Activated gamma-delta T cell treated with anti-CD3 and anti-CD28 coated beads, Interleukin-2, amount 50 U/mL, for 16 hours (primary cell): ENCODE measurements at regions not wholly inside any gene's neighbourhood (a gene's known extent, or its start where the extent isn't known, plus 50 kb on each side); places are given as distances from the start of the nearest gene placed in this dataset.

Experiments
- DNase-seq: peaks from one replicate; pipeline ENCODE4 v3.0.0-alpha.2; 2020; ENCODE audit warnings: low read depth

GRCh38 chr3:71879089-71879488 lies 94.1 kb upstream of the PROK2 start:
- DNase-seq, result no peak

DNA sequence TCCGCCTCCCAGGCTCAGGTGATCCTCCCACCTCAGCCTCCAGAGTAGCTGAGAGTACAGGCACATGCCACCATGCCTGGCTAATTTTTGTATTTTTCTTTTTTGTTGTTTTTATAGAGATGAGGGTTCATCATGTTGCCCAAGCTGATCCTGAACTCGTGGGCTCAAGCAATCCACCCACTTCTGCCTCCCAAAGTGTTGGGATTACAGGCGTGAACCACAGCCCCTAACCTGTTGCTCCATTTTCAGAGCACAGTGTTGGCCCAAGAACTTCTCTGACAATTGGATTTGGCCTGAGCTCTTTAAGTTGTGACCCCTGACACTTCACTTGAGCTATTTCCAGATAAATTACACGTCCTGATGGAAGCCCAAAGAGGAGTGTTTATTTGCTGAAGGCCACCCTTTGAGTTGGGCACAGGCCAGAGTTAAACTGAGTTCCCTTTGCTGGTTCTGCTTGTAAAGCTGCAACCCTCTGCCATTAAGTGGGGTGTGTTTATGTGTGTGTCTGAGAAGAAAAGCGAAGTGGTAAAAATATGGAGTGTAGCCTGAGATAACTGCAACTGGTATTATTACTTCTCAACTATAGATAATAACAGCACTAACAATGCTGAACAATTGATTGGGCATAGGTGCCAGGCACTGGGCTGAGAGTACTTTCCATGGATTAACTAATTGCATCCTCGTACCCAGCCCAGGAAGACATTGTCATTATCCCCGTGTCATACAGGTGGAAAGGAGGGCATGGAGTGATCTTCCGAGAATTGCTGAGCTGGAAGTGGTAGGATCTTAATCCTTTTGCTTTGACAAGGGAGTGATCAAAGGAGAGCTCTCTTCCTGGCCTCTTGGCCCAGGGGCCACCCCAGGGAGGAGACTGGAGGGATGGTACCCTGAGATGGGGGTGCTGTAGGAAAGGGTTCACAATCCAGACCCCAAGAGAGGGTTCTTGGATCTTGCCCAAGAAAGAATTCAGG lies 91.5 kb upstream of the PROK2 start:
- DNase-seq, result no peak

DNA sequence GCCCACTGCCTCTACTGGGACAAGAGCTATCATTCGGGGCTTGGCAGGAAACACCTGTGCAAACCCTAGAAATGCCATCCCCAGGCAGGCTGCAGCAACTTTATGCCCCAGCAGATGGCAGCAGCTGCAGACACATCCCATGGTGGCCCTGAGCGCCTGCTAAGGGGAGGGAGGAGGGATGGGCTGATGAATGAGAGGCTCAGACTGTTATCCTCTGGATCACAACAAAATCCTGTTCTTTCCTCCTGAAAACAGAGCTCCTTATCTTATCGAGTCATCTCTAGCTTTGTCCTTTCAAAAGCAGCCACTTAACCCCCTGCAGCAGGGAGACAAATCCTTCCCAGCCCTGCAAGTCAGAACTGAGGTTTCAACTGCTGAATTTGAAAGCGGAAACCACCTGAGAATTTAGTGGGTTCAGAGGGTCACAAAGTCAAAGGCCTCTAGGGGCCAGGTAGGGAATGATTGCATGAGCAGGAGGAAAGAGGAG lies 90.6 kb upstream of the PROK2 start:
- DNase-seq, result peak; percentile 65

DNA sequence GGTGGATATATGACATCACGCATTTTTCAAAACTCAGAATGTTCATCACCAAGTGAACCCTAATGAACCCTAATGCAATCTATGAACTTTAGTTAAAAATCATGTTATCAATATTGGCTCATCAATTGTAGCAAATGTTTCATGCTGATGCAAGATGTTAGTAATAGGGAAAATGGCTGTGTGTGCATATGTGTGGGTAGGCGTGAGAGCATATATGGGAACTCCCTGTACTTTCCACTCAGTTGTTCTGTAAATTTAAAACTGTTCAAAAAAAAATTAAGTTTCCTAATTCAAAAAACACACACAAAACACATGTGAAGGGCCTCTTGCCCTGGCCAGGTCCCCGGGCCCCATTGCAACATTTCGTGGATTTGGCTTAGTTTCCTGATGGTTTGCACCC lies 89.7 kb upstream of the PROK2 start:
- no peak for DNase-seq

- no peak for DNase-seq
These were observed 88.2 kb upstream of the PROK2 start for GRCh38 chr3:71873093-71873611.

DNA sequence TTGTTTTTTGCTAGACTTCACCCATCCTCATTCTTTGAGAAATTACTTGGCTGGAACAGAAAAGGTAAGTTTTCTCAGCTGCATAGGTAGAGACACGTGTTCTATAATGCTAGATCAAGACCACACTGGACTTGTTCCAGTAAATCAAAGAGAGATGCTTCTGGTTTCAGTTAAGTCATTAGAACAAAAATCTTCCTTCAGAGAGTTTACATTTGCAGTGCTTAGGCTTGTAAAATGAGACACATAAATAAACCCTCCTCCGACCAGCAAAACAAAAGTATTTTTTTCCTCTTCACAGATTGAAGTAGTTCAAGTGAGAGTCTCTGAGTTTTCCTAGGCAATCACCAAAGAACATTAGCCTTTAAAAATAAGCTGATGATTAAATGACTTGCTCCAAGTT lies 87.3 kb upstream of the PROK2 start:
- no peak for DNase-seq

DNA sequence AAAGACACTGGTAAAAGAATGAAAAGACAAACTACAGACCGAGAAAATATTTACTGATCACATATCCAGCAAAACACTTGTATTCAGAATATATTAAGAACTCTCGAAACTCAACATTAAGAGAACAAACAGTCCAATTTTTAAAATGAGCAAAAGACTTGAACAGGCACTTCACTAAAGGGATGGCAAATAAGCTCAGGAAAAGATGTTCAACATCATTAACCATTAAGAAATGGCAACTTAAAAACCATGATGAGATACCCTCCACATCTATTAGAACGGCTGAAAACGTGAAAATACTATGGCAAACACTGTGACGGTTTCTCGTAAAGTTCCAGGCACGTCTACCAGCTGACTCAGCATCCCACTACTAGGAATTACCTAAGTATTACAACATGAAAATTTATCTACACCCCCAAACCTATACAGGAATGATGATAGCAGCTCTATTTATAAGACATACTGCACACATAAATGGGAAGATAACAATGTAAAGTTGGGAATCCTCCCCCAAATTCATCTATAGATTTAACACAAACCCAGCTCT lies 86.1 kb upstream of the PROK2 start:
- DNase-seq, result no peak

DNA sequence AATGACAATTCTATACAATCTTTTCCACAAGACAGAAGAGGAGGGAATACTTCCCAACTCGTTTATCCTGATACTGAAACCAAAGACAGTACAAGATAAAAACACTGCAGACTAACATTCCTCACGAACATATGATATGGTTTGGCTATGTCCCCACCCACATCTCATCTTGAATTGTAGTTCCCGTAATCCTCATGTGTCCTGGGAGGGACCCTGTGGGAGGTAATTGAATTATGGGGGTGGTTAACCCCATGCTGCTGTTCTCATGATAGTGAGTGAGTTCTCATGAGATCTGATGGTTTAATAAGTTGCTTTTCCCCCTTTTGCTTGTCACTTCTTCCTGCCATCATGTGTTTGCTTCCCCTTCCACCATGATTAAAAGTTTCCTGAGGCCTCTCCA lies 83.9 kb upstream of the PROK2 start:
- DNase-seq, result no peak

DNA sequence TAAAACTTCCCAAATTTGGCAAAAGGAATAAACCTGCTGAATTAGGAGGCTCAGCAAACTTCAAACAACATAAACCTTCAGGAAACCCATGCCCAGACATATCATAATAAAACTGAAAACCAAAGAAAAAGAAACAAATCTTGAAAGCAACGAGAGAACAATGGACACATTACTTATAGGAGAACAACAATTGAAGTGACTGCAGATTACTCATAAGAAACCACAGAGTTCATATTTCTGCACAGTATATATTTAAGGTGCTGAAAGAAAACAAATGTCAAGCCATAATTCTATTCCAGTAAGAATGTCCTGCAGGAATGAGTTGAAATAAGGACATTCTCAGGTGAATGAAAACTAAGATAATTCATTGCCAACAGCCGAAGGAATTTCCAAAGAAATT lies 80.8 kb upstream of the PROK2 start:
- no peak for DNase-seq

GRCh38 chr3:71863563-71864190 lies 78.7 kb upstream of the PROK2 start:
- no peak for DNase-seq

DNA sequence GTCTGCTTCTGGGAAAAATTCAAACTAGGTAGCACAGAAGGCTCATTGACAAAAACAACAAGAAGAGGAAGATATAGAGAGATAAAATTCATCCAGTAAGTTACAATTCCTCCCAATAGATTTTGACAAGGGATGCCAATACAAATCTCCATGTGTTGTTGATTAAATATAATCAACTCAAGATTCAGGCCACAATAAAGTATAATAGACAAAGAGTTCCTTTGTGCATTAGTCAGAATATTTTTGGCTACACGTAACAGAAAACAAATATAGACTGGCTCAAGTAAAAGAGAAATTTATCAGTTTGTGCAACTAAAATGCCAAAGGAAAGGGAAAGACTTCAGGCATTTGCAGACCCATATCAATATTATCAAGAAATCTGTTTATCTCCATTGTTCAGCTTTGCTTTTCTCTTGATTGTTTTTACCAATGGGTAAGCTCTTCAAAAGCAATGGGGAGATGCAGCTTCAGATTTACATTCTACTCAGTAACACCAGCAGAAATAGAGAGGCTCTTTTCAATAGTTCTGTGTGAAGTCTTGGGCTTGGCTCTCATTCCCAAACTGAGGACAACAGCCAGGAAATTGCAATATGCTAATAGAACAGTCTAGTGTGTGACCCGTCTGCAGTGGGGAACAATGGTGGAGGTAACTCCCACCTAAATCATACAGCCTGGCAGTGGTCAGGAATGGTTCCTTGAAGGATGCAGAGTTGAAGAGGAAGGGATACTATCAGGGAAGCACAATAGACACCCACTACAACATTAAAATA lies 77.6 kb upstream of the PROK2 start:
- DNase-seq, result no peak

DNA sequence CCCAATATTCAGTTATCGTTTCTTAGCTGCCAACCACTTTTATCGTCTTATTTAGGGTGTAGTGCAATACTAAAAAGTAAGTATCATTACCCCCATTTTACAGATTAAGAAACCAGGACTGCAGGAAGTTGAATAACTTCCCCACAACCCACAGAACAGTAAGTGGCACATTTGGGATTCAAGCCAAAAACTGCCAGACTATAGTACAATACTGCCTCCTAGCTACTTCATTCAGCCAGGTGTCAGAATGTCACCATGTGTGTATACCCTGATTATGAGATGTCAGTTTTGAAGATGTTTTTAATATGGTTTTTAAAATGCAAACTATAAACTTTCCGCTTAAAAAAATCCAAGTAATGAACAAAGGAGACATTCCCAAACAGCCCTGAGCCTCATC lies 74.2 kb upstream of the PROK2 start:
- no peak for DNase-seq

DNA sequence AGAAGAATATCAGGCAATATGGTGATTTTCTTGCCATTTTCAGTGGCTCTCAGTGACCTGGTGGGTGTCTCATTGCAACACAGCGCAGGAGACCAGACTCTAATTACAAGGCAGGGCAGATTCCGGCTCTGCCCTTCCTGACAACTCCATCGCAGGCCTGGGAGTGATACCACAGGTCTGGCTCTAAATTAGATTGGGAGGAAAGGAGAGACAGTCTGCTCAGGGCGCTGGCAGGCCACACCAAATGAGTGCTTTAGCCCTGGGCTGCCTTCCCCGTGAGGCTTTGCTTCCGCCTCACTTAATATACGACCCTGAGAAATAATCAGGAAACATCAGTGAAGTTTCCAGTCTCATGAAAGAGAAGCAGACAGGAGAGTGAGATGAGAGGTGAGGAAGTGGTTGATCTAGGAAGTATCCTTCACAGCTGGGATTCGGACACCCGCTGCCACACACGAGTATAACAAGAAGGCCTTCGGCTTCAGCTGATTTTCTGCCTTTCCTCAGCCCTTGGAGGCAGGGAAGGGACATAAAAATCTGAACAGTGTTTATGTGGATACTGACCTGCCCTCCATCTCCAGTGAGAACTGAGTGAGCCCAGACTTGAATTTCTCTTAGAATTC lies 73.7 kb upstream of the PROK2 start:
- no peak for DNase-seq

DNA sequence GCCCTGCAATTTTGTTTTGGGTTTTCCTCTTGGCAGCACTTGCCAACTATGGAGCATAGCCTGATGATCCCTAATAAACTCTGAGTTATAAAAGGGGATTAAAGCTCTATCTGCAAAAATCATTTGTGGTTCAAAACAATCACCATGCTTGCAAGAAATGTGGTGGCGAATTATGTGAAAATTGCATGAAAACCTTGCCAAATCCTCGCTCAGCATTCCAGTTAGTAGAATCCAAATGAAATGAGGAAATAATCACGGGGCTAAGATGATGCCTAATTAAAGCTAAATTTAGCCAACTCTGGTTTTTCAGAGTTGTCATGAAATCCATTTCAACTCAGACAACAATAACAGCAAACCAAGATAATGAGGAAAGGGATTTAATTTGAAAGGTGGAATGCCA lies 73.0 kb upstream of the PROK2 start:
- no peak for DNase-seq

GRCh38 chr3:71854706-71855105 lies 69.8 kb upstream of the PROK2 start:
- DNase-seq, result no peak

DNA sequence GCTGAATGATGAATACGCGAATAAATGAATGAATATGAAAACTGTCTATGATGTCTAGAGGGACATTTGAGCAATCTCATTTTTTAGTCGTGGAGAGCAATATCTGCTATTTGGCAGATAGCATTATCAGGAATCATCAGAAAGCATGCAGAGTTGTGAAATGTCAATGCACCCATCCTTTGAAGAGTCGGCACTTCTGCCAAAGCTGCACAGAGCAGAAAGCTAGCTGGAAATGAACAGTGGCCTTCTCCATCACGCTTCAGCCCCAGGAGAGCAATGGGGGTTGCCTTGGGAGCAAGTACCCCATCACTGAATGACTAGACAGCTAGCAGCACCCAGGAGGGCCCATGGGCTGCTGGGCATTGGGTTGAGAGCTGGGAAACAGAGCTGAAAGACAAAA lies 69.1 kb upstream of the PROK2 start:
- no peak for DNase-seq

GRCh38 chr3:71851878-71852277 lies 66.9 kb upstream of the PROK2 start:
- no peak for DNase-seq

DNA sequence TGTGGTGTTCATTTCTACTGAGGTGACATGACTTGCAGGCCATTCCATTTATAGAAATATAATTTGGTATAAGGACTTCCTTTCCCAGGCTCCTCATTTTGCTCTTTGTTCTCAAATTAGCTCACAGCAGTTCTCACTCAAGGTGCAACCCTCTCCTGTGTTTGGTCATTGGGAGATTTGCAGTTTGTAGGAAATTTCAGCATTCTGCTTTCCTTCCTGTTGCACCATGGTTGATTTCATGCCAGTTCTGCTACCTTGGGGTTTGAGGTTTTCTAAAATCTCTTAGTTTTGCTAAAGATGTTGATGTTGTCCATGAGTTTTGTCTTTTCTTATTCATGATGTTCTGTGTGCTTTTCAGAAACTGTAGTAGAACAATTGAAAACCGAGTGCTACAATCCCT lies 65.7 kb upstream of the PROK2 start:
- no peak for DNase-seq

- no peak for DNase-seq
These were observed 64.7 kb upstream of the PROK2 start for GRCh38 chr3:71849681-71850080.

DNA sequence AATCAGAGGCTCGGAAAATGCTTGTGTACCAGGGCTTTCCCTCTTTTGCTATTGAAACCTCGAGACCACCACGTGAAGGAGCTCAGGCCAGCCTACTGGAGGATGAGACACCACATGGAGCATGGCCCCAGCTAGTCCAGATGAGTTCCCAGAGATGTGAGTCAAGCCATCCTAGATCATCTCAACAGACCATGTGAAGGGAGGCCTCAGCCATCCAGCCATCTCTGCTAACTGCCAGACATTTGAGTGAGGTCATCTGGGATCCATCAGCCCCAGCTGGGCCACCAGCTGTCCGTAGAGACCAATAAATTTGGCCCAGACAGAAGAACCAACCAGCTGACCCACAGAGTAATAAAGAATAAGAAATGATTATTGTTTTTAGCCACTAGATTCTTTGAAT lies 62.8 kb upstream of the PROK2 start:
- no peak for DNase-seq

- no peak for DNase-seq
These were observed 61.2 kb upstream of the PROK2 start for GRCh38 chr3:71846185-71846584.

DNA sequence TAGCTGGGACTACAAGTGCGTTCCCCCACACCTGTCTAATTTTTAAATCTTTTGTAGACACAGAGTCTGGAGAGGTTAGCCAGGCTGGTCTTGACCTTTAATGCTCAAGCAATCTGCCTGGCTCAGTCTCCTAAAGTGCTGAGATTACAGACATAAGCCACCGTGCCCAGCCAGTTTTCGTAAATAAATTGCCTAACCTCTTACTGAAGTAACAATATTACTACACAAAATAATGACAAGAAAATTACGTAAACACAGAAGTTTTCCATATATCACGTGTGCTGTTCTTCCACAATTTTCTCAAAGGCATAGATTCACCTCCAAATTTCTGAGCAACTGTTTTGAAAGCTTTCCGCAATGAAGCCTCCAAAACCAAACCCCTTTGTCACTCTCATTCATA lies 58.1 kb upstream of the PROK2 start:
- no peak for DNase-seq
